ENCODE measurements at regions not wholly inside any gene's neighbourhood (a gene's known extent, or its start where the extent isn't known, plus 50 kb on each side); places are given as distances from the start of the nearest gene placed in this dataset.

DNA sequence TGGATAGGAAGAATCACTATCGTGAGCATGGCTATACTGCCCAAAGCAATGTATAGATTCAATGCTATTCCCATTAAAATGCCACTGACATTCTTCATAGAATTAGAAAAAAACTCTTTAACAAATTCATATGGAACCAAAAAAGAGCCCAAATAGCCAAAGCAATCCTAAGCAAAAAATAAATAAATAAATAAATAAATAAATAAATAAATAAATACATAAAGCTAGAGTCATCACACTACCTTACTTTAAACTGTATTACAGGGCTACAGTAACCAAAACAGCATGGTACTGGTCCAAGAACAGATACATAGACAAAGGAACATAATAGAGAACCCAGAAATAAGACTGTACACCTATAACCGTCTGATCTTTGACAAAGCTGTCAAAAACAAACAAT, 180.4 kb upstream of the CDKN2B start:
- no peak for TF ChIP-seq POLR2AphosphoS5 (IDR thresholded peaks at IDR 0.05; ENCODE audit: low read depth, low read length)
- TF ChIP-seq POLR2A (IDR thresholded peaks at IDR 0.05; ENCODE audit: low read depth, low read length): no peak
- TF ChIP-seq TAF1 (IDR thresholded peaks at IDR 0.05; ENCODE audit: borderline replicate concordance, low read depth, low read length): no peak

Measured in GM12892 (cell line).